Mesothelial cell of epicardium (in vitro differentiated cells): ENCODE measurements at regions not wholly inside any gene's neighbourhood (a gene's known extent, or its start where the extent isn't known, plus 50 kb on each side); places are given as distances from the start of the nearest gene placed in this dataset.

Experiments
- DNase-seq, 2 experiments: peaks; one replicate each; pipeline ENCODE4 v3.0.0; 2021; ENCODE audit warnings: low spot score in 2 of 2; ENCODE audit not compliant: unreplicated experiment in 2 of 2
- H3K27ac Mint-ChIP-seq: 2 replicates; pipeline ENCODE4 v1.8.0; 2021; ENCODE audit warnings: mixed read lengths
- H3K27me3 Mint-ChIP-seq: 2 replicates; pipeline ENCODE4 v1.8.0; 2021; ENCODE audit warnings: low read depth, mixed read lengths
- H3K36me3 Mint-ChIP-seq: 2 replicates; pipeline ENCODE4 v1.8.0; 2021; ENCODE audit warnings: mixed read lengths
- H3K4me1 Mint-ChIP-seq: 2 replicates; pipeline ENCODE4 v1.8.0; 2021; ENCODE audit warnings: mixed read lengths
- H3K4me3 Mint-ChIP-seq: 2 replicates; pipeline ENCODE4 v1.8.0; 2021; ENCODE audit warnings: mild to moderate bottlenecking, moderate library complexity, mixed read lengths
- H3K9me3 Mint-ChIP-seq: 2 replicates; pipeline ENCODE4 v1.8.0; 2021; ENCODE audit warnings: mixed read lengths
- CTCF ChIP-seq: fragments of 200-600 bp; sonication (generic); IDR thresholded peaks from one replicate; pipeline ENCODE4 v1.5.0; 2021; ENCODE audit warnings: antibody characterized with exemption; ENCODE audit not compliant: unreplicated experiment

GRCh38 chr5:135219868-135220267, 179.2 kb downstream of the MACROH2A1 start:
- DNase-seq = peak in 1 of 2 experiments; percentile 3

DNA sequence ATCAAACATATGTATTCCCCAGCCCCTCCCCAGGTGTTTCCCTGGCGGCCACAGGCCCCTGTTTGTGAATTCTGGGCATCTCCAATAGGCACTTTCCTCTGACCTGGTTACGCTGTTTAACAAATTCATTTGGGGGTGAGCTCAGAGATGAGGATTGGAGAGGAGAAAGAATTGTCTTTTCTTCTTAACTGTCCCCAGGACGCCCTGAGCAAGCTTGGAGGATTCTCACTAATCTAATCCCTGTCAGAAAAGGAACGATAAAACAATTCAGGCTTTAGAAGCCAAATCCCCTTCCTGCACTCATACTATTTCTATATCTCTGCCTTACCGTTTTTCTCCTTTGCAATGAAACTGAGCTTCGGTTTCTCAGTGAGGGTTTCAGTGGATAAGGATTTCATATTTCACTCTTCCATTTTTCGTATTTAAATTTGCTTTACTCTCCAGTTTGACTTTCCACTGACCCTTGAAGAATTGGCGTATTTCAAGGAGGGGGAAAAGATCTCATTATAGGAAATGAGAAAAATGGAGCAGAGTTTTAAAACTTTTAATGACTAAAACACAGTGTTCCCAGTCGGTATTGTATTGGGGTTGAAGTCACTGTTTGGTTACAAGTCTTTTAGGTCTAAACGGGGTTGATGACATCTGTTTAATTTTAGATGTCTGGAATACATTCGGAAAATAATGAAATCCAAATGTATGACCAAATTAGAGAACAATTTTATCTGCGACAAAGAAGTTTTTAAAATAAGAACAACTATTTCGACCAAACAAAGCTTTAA, 180.1 kb downstream of the MACROH2A1 start:
- no peak for TF ChIP-seq CTCF
- Mint-ChIP-seq H3K27me3 (peaks cover 9% of the 10 kb centered on the region), H3K36me3 (no peaks in the 10 kb centered on the region), H3K4me1 (peaks cover 7% of the 10 kb centered on the region), H3K27ac (peak overlapping the region; percentile 76), H3K9me3 (no peaks in the 10 kb centered on the region), H3K4me3 (no peak overlapping the region)
- DNase-seq = no peak

More at GRCh38 chr5:135219868-135220267, 179.2 kb downstream of the MACROH2A1 start:
- no peak overlapping the region for H3K4me3 Mint-ChIP-seq
- no peaks in the 10 kb centered on the region for H3K36me3 Mint-ChIP-seq
- H3K4me1 Mint-ChIP-seq = peaks cover 7% of the 10 kb centered on the region
- H3K27me3 Mint-ChIP-seq = peaks cover 10% of the 10 kb centered on the region
- no peak overlapping the region for H3K27ac Mint-ChIP-seq
- H3K9me3 Mint-ChIP-seq = no peaks in the 10 kb centered on the region
- TF ChIP-seq CTCF = no peak

DNA sequence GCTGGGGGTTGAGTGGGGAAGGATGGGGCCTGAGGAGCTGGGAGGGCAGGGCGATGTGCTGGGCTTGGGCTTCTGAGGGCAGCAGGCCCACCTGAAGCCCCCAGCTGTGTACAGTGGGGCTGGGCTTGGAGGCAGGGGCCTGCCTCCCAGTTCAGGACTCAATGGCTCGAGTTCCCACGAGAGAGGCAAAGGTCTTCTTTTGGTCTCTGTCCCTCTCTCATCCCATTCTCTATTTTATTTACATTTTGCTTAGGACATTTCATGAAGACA, 180.6 kb downstream of the MACROH2A1 start:
- Mint-ChIP-seq H3K36me3 (no peaks in the 10 kb centered on the region), H3K9me3 (no peaks in the 10 kb centered on the region), H3K4me1 (peaks cover 7% of the 10 kb centered on the region), H3K27ac (no peak overlapping the region), H3K4me3 (no peak overlapping the region), H3K27me3 (peaks cover 8% of the 10 kb centered on the region)
- peak in 1 of 2 experiments; percentile 29 for DNase-seq
- TF ChIP-seq CTCF = no peak

GRCh38 chr5:135217669-135218485, 181.2 kb downstream of the MACROH2A1 start:
- Mint-ChIP-seq H3K4me1 (peaks cover 10% of the 10 kb centered on the region), H3K27ac (no peak overlapping the region), H3K4me3 (no peak overlapping the region), H3K27me3 (peaks cover 8% of the 10 kb centered on the region), H3K9me3 (no peaks in the 10 kb centered on the region), H3K36me3 (no peaks in the 10 kb centered on the region)
- peak in 1 of 2 experiments; percentile 20 for DNase-seq
- no peak for TF ChIP-seq CTCF

- no peaks in the 10 kb centered on the region for H3K9me3 Mint-ChIP-seq
- H3K4me3 Mint-ChIP-seq = no peak overlapping the region
- peaks cover 19% of the 10 kb centered on the region for H3K4me1 Mint-ChIP-seq
- H3K27ac Mint-ChIP-seq = no peak overlapping the region
- TF ChIP-seq CTCF = no peak
- peaks cover 8% of the 10 kb centered on the region for H3K27me3 Mint-ChIP-seq
- DNase-seq = peak in 1 of 2 experiments; percentile 7
- no peaks in the 10 kb centered on the region for H3K36me3 Mint-ChIP-seq
Measured at GRCh38 chr5:135216471-135217343, 182.3 kb downstream of the MACROH2A1 start.
